HG03159 (cell line): ENCODE measurements at regions not wholly inside any gene's neighbourhood (a gene's known extent, or its start where the extent isn't known, plus 50 kb on each side); places are given as distances from the start of the nearest gene placed in this dataset.
"Not testable (repeated sequence)": the region's sequence is repeated elsewhere in the genome, so short reads cannot be mapped to it uniquely, and the experiment has no call there.

Experiments
- ATAC-seq: cut with Tn5 transposase; IDR thresholded peaks from one replicate; pipeline ENCODE4 v1.9.1; 2021; ENCODE audit warnings: mild to moderate bottlenecking, moderate library complexity; ENCODE audit not compliant: unreplicated experiment

GRCh38 chr4:120636120-120636630 is 286.4 kb downstream of the PRDM5 start:
- ATAC-seq: no peak

- ATAC-seq: no peak
Measured at GRCh38 chr4:120633810-120634209, 288.7 kb downstream of the PRDM5 start.

- no peak for ATAC-seq
Measured at GRCh38 chr4:120630427-120630826, 292.1 kb downstream of the PRDM5 start.

GRCh38 chr4:120629546-120630108 is 292.9 kb downstream of the PRDM5 start:
- no peak for ATAC-seq

GRCh38 chr4:120622601-120623000 is 299.9 kb downstream of the PRDM5 start:
- no peak for ATAC-seq

GRCh38 chr4:120617171-120617570 is 305.4 kb downstream of the PRDM5 start:
- no peak for ATAC-seq

- ATAC-seq: no peak
Measured at GRCh38 chr4:120616041-120616440, 306.5 kb downstream of the PRDM5 start.

- ATAC-seq: no peak
Measured at GRCh38 chr4:120613778-120614177, 308.7 kb downstream of the PRDM5 start.

- ATAC-seq: no peak
Measured at GRCh38 chr4:120611092-120611491, 311.4 kb downstream of the PRDM5 start.

GRCh38 chr4:120591038-120591437 is 331.5 kb downstream of the PRDM5 start:
- ATAC-seq: no peak

- ATAC-seq: no peak
Measured at GRCh38 chr4:120589787-120590186, 332.7 kb downstream of the PRDM5 start.

- no peak for ATAC-seq
Measured at GRCh38 chr4:120568731-120569130, 353.8 kb downstream of the PRDM5 start.

- ATAC-seq: no peak
Measured at GRCh38 chr4:120561648-120562047, 360.9 kb downstream of the PRDM5 start.

- no peak for ATAC-seq
Measured at GRCh38 chr4:120557372-120557771, 365.2 kb downstream of the PRDM5 start.

- ATAC-seq: no peak
Measured at GRCh38 chr4:120555058-120555457, 367.5 kb downstream of the PRDM5 start.

GRCh38 chr4:120554086-120554485 is 368.4 kb downstream of the PRDM5 start:
- ATAC-seq: no peak

GRCh38 chr4:120550624-120551220 is 371.8 kb downstream of the PRDM5 start:
- not testable (repeated sequence) for ATAC-seq

- ATAC-seq: no peak
Measured at GRCh38 chr4:120549011-120549570, 373.4 kb downstream of the PRDM5 start.

GRCh38 chr4:120545391-120545790 is 377.1 kb downstream of the PRDM5 start:
- no peak for ATAC-seq

GRCh38 chr4:120544838-120545237 is 377.7 kb downstream of the PRDM5 start:
- no peak for ATAC-seq

GRCh38 chr4:120540625-120541024 is 381.9 kb downstream of the PRDM5 start:
- no peak for ATAC-seq

- ATAC-seq: no peak
Measured at GRCh38 chr4:120536884-120537283, 385.6 kb downstream of the PRDM5 start.
